Activated T-helper 9 cell treated with anti-CD3 and anti-CD28 coated beads, Interleukin-2, amount 50 U/mL, for 16 hours (primary cell): ENCODE measurements at regions not wholly inside any gene's neighbourhood (a gene's known extent, or its start where the extent isn't known, plus 50 kb on each side); places are given as distances from the start of the nearest gene placed in this dataset.

ENCODE experiments used
- DNase-seq: peaks from one replicate; pipeline ENCODE4 v3.0.0-alpha.2; 2020; ENCODE audit warnings: low read depth

GRCh38 chr14:76974365-76974764, 54.1 kb downstream of the IRF2BPL start:
- no peak for DNase-seq

- no peak for DNase-seq
Measured at GRCh38 chr14:76971549-76971948, 57.0 kb downstream of the IRF2BPL start.

- no peak for DNase-seq
Measured at GRCh38 chr14:76968621-76969063, 59.9 kb downstream of the IRF2BPL start.

DNA sequence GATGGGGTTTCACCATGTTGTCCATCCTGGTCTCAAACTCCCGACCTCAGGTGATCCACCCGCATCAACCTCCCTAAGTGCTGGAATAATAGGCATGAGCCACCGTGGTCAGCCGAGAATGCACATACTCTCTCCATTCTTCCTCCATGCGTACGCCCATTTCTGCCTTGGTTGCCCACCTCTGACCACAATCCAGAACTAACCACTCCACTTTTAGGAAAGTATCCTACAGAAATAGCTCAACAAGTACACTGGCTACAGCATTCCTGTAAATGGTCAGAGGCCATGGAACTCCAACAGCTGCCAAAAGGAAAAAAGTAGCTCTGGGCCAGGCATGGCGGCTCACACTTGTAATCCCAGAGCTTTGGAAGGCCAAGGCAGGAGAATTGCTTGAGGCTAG, 60.7 kb downstream of the IRF2BPL start:
- no peak for DNase-seq

DNA sequence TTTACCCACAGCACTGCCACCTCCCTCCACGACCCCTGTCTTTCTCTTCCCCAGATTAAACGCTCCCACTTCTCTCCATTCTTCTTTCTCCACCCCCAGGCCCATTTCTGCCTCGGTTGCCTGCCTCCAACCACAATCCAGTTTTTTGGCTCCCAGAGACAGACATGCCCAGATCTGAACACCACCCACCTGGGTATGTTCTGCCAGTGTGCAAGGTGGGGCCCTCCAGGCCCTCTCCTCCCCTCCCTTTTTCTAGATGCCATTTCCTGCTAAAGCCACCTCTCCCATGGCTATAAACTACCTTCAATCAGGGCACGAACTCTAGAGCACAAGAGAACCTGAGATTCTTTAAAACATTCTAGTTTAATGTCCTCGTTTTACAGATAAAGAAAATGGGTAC, 63.3 kb downstream of the IRF2BPL start:
- DNase-seq, result no peak

- DNase-seq, result no peak
Measured at GRCh38 chr14:76964695-76965094, 63.8 kb downstream of the IRF2BPL start.

DNA sequence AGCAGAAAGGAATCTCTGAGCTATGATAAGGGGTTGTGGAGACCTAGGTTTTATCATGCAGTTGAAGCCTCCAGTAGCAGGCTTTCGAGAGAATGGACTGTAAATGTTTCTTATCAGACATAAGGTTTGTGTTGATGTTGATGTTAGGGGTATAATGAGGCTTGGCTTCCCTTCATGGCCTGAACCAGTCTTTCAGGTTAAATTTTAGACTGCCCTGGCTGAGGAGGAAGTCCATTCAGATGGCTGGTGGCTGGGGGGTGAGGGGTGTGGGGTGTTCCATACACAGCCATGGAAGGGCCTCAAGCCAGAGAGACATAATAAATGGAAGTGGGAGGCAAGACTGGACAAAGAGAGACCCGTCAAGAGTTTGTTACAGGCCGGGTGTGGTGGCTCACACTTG, 65.1 kb downstream of the IRF2BPL start:
- DNase-seq, result no peak

- no peak for DNase-seq
Measured at GRCh38 chr14:76962303-76962660, 66.2 kb downstream of the IRF2BPL start.

GRCh38 chr14:76961631-76962302, 66.7 kb downstream of the IRF2BPL start:
- DNase-seq, result peak; percentile 94

DNA sequence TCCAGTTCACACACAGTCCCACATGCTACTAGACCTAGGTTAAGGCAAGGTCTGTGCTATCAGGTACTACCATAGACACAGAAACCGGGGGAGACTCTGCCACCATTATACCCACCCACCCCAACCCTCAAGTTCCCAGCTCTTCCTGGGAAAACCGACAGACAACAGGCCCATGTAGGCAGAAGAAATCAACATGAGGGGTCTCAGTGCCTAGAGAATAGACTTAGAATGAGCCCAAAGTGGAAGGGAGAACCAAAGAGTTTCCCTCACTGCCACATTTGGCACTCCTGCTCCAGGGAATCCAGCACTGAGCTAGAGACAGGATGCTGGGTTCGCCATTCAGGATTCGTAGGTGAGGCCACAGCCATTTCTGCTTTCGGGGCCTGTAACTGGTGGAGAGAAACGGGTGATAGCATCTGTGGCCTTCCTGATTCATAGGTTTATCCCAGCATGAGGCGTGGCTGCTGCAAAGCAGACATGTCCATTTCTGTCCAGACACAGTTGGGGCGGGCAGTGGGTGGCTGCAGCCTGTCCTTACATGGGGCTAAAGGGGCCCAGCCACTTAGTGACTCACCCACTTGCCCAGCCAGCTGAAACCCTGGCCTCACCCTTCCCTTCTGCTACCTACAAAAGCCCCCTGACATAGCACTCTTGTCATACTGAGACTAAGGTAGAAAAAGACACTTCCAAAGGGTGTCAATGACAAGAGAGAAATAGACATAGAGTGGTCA, 69.4 kb downstream of the IRF2BPL start:
- no peak for DNase-seq

DNA sequence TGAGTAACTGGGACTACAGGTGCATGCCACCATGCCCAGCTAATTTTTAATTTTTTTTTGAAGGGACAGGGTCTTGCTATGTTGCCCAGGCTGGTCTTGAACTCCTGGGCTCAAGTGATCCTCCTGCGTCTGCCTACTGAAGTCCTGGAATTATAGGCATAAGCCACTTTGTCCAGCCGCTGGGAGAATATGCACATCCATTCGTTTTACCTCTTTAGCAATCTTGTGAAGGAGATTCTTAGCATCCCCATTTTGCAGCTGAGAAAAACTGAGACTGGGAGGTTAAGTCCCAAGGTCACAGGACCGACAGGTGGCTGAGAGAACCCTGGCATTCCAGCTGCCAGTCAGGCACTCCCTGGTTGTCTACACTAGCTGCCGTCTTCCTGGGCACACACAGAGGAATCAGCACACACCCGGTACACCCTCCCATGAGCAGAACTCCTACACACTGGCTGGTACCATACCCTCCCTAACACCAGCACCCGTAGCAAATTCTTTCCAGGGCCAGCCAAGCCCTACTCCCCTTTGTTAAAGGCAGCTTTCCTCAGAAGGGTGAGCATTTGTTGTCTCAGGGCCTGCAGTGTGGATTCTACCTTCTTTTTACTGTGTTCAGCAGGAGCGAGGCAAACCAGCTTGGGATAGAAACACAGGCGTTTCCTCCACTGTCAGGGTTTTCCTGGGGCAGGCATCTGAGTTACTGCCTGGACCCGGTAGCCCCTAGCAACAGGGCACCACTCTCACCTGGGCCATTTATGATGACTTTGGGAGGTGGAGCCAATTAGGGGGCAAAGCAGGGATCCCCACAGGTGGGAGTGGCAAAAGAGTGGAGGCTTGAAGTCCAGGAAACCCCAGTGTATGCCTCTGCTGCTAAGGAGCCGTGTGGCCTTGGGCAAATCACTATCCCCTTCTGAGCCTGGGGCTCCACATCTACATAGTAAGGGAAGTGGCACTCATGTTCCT, 70.2 kb downstream of the IRF2BPL start:
- DNase-seq, result no peak

DNA sequence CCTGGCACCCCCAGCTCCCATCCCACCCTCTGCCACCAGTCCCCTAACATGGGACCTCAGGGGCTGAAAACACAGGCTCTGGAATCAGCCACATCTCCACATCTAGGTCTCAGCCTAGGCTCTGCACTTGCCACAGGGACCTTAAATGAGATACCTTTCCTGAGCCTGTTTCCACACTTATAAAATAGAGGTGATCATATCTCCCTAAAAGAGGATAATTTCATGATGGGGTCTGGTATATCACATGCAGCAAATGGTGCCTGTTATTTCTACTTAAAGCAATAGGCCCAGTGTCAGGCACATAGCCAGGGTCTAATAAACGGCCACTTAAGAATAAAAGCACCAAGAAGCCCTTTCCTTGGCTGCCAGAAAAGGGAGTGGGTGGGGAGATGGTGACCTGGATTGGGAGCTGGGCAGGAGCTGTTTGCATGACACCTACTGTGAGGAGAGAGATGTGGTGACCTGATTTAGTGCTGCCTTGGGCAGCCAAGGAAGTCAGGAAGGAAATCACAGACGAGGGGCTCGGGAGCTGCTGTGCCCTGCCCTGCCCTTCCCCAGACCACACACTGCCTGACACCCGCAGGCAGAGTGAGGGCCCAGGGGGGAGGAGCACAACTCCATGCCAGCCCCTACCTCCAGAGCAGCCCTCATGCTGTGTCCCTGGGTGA, 71.2 kb downstream of the IRF2BPL start:
- DNase-seq, result no peak

DNA sequence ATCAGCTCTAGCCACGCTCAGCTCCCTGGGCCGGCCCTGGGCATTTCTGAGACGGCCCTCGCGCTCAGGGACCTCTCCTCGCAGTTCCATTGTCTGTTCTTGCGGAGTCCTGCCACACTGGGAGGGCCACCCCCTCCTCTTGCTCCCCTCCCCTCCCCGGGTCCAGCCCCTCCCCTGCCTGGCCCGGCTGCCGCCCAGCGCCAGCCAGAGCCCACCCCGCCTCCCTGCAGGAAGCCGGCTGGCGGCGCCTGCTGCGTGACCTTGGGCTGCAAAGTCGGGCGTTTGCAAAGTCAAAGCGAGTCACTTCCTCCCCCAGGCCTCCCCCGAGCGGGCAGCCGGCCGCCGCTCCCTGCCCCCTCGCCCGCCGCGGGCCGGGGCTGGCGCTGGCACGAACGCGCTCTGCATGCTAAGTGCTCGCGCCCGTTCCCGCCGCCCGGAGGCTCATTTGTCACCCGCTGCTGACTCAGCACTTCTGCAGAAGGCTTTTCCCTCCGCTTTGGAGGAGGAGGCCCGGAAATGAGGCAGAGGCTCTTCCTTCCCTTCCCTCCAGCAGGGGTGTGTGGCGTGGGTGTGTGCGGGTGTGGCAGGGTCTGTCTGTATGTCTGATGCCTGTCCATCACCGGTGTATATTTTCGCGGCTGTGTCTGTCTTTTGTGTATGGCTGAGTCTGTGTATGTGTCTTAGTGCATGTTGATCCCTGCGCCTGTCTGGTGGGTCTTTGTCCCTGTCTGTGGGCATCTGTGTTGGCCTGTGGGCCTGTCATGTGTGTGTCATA, 72.0 kb downstream of the IRF2BPL start:
- peak; percentile 80 for DNase-seq

DNA sequence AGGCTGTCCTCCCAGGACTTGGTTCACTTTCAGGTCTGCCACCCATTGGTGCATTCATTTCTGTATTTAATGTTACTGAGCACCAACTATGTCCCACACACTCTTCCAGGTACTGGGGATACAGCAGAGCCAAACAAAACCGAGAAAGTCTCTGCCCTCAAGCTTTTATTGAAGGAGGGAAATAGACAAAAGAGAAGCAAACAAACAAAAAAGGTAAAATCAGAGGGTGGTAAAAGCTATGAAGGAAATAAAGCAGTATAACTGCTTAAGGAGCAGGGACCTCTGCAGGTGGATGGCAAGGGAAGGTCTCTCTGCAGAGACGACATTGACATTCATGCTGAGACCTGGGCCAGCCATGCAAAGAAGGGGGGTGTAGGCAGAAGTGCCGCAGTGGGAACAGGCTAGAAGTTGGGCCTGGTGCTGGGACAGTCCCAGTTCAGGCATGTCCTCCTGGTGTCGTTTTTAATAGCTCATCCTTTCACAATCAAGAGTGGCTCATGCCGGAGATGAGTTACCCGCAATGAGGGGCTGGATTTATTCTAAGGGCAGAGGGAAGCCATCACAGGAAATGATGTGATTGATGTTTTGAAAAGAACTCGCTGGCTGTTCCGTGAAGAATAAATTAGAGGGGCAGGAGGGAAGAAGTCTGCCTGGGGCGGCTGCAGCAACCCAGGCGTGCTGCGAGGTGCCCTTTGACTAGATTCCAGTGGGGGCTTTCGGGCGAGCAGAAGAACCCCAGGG, 72.8 kb downstream of the IRF2BPL start:
- DNase-seq, result peak; percentile 36

DNA sequence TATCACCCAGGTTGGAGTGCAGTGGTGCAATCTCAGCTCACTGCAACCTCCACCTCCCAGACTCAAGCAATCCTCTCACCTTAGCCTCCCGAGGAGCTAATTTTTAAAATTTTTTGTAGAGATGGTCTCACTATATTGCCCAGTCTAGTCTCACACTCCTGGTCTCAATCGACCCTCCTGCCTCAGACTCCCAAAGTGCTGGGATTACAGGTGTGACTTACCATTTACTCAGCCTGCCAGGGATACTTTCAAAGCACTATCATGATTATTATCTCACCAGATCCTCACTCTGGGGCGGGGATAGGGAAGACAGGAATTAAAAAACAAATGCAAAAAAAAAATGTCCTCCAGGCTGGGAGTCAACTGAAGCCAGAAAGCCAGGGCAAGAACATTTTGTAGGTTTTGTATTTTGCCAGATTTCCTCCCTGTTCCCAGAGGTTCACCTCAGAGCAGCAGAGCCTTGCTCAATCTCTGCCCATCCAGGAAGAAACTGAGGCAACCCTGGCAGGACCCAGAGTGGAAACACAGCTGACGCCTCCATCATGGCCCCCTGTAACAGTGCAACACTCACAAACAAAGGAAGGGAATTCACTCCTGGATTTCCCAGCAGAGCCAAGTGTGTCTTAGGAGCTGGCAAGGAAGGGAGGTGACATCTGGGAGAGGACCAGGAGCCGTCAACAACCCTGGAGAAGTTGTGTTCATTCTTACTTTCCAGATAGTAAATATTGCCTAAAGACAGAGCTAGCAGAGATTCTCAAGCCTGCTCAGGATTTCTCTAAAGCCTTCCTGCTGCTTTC, 73.9 kb downstream of the IRF2BPL start:
- DNase-seq, result no peak

DNA sequence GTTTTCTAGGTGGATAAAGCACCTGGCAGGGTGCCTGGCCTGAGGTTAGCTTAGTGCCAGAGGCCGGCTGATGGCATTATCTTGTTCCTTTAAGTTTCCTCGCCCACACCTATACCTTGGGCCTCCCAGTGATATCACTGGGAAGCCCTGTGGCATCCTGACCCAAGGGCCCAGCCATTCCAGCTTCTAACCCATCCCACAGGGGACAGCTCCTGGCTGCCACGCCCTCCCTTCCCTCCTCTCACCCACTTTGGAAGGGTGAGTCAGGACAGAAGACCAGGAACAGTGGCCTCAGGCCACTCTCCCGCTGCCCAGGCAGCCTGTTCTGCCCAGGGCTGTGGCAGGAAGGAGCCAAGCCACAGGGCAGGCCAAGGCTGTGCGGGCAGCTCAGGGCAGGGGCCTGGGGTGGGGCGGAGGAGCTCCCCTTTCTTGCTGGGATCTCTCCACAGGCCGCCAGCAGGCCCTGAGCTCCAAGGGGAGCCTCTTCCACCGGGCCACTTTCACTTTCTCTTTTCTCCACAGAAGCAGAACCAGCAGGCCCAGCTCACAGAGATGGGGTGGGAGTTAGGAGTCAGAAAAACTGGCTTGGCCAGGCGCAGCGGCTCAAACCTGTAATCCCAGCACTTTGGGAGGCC, 75.1 kb downstream of the IRF2BPL start:
- peak; percentile 22 for DNase-seq

GRCh38 chr14:76951166-76951565, 77.3 kb downstream of the IRF2BPL start:
- DNase-seq, result no peak

- no peak for DNase-seq
Measured at GRCh38 chr14:76950055-76951020, 78.2 kb downstream of the IRF2BPL start.
